ENCODE measurements at regions not wholly inside any gene's neighbourhood (a gene's known extent, or its start where the extent isn't known, plus 50 kb on each side); places are given as distances from the start of the nearest gene placed in this dataset.

DNA sequence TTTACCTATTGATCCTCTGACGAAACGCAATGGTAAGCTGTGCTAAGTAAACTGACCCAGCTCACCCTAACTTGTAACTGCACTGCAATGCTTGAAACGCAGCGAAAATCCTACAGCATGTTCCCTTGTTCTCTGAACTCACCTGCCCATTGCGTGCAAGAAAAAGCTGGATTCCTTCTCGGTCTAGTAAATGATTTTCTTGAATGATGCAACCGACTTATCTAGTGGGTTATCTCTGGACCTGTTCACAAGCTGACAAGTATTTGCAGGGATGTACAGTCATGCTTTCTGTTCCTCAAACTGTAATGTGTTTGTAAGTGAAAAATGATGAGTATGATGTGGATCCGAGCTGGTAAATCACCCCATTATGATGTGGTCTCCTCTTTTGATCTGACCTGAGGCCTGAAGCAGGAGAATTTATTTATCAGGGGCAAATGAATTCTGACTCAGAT lies 140.1 kb downstream of the BTC start:
- 81% methylated on average over 7 of the region's 8 CpGs for WGBS (ENCODE audit: insufficient coverage)
- no peaks in the 10 kb centered on the region for H3K4me1 ChIP-seq (ENCODE audit: control insufficient read depth, insufficient read depth, low read length)
- H3K4me3 ChIP-seq (ENCODE audit: low read depth, low read length), result no peak overlapping the region
- no peak for DNase-seq (ENCODE audit: low read depth in 4 of 6, low spot score in 6 of 6)
- H3K9me3 ChIP-seq (ENCODE audit: control insufficient read depth, insufficient read depth, low read length), result no peaks in the 10 kb centered on the region
- H3K36me3 ChIP-seq (ENCODE audit: control insufficient read depth, insufficient read depth, low read length), result no peaks in the 10 kb centered on the region
- H3K27me3 ChIP-seq (ENCODE audit: control insufficient read depth, insufficient read depth, low read length), result no peaks in the 10 kb centered on the region
- no peak overlapping the region for H3K27ac ChIP-seq (ENCODE audit: low read depth, low read length)

DNA sequence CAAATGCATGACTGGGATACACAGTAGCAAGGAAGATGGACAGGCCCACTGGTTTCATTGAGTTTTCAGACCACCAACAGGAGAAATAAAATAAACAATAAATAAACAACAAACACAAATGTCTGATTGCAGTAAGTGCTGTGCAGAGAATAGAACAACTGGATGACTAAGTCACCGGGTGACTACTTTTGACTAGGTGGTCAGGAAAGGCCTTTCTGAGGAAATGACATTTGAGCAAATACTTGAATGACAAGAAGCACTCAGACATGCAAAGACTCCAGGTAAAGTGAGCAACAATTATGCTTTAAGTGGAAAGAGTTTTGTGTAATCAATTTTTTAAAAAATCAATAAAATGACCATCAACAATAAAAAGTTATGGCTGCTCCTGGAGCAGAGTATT lies 137.7 kb downstream of the BTC start:
- Histone ChIP-seq H3K36me3 (ENCODE audit: control insufficient read depth, insufficient read depth, low read length) (no peaks in the 10 kb centered on the region), H3K4me3 (ENCODE audit: low read depth, low read length) (no peak overlapping the region), H3K27ac (ENCODE audit: low read depth, low read length) (no peak overlapping the region), H3K4me1 (ENCODE audit: control insufficient read depth, insufficient read depth, low read length) (no peaks in the 10 kb centered on the region), H3K27me3 (ENCODE audit: control insufficient read depth, insufficient read depth, low read length) (no peaks in the 10 kb centered on the region), H3K9me3 (ENCODE audit: control insufficient read depth, insufficient read depth, low read length) (no peaks in the 10 kb centered on the region)
- WGBS (ENCODE audit: insufficient coverage), result 88% methylated on average over 1 of the region's 1 CpG
- DNase-seq (ENCODE audit: low read depth in 4 of 6, low spot score in 6 of 6), result no peak

DNA sequence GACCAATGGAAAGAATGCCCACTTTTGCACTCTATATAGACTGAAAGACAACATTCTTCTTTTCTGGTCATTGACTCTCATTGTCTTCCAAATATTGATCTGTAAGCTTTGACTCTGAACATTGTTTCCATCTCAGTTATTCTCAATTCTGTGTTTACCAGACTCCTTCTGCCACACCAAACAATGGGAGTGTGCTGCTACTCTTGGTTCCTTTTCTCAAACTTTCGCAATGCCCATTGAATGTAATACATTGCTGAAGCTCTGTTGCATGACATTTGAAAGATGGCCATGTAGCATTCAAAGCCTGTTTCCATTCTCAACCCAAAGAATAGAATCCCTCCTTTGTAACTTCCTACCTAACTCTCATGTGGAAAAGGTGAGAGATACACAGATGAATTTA lies 136.2 kb downstream of the BTC start:
- H3K4me1 ChIP-seq (ENCODE audit: control insufficient read depth, insufficient read depth, low read length), result no peaks in the 10 kb centered on the region
- no peak overlapping the region for H3K4me3 ChIP-seq (ENCODE audit: low read depth, low read length)
- H3K9me3 ChIP-seq (ENCODE audit: control insufficient read depth, insufficient read depth, low read length), result no peaks in the 10 kb centered on the region
- no CpG with 5 or more reads among the region's 1 CpG for WGBS (ENCODE audit: insufficient coverage)
- no peak for DNase-seq (ENCODE audit: low read depth in 4 of 6, low spot score in 6 of 6)
- H3K27me3 ChIP-seq (ENCODE audit: control insufficient read depth, insufficient read depth, low read length), result no peaks in the 10 kb centered on the region
- H3K36me3 ChIP-seq (ENCODE audit: control insufficient read depth, insufficient read depth, low read length), result no peaks in the 10 kb centered on the region
- H3K27ac ChIP-seq (ENCODE audit: low read depth, low read length), result no peak overlapping the region

GRCh38 chr4:74659576-74660411 lies 134.5 kb downstream of the BTC start:
- DNase-seq (ENCODE audit: low read depth in 4 of 6, low spot score in 6 of 6), result no peak
- no CpG with 5 or more reads among the region's 3 CpGs for WGBS (ENCODE audit: insufficient coverage)
- no peaks in the 10 kb centered on the region for H3K36me3 ChIP-seq (ENCODE audit: control insufficient read depth, insufficient read depth, low read length)
- no peaks in the 10 kb centered on the region for H3K4me1 ChIP-seq (ENCODE audit: control insufficient read depth, insufficient read depth, low read length)
- no peaks in the 10 kb centered on the region for H3K9me3 ChIP-seq (ENCODE audit: control insufficient read depth, insufficient read depth, low read length)
- H3K27me3 ChIP-seq (ENCODE audit: control insufficient read depth, insufficient read depth, low read length), result no peaks in the 10 kb centered on the region
- H3K4me3 ChIP-seq (ENCODE audit: low read depth, low read length), result no peak overlapping the region
- no peak overlapping the region for H3K27ac ChIP-seq (ENCODE audit: low read depth, low read length)

GRCh38 chr4:74660866-74661265 lies 133.5 kb downstream of the BTC start:
- no CpG with 5 or more reads among the region's 2 CpGs for WGBS (ENCODE audit: insufficient coverage)
- H3K4me3 ChIP-seq (ENCODE audit: low read depth, low read length), result no peak overlapping the region

GRCh38 chr4:74661427-74662201 lies 132.7 kb downstream of the BTC start:
- no peaks in the 10 kb centered on the region for H3K4me1 ChIP-seq (ENCODE audit: control insufficient read depth, insufficient read depth, low read length)
- 100% methylated on average over 1 of the region's 2 CpGs for WGBS (ENCODE audit: insufficient coverage)
- peak in 1 of 6 donors; percentile 6 for DNase-seq (ENCODE audit: low read depth in 4 of 6, low spot score in 6 of 6)
- H3K9me3 ChIP-seq (ENCODE audit: control insufficient read depth, insufficient read depth, low read length), result no peaks in the 10 kb centered on the region
- H3K36me3 ChIP-seq (ENCODE audit: control insufficient read depth, insufficient read depth, low read length), result no peaks in the 10 kb centered on the region
- H3K27me3 ChIP-seq (ENCODE audit: control insufficient read depth, insufficient read depth, low read length), result no peaks in the 10 kb centered on the region
- no peak overlapping the region for H3K27ac ChIP-seq (ENCODE audit: low read depth, low read length)
- H3K4me3 ChIP-seq (ENCODE audit: low read depth, low read length), result no peak overlapping the region

More at GRCh38 chr4:74660866-74661265, 133.5 kb downstream of the BTC start:
- Histone ChIP-seq H3K4me1 (ENCODE audit: control insufficient read depth, insufficient read depth, low read length) (no peaks in the 10 kb centered on the region), H3K27ac (ENCODE audit: low read depth, low read length) (no peak overlapping the region), H3K27me3 (ENCODE audit: control insufficient read depth, insufficient read depth, low read length) (no peaks in the 10 kb centered on the region), H3K36me3 (ENCODE audit: control insufficient read depth, insufficient read depth, low read length) (no peaks in the 10 kb centered on the region), H3K9me3 (ENCODE audit: control insufficient read depth, insufficient read depth, low read length) (no peaks in the 10 kb centered on the region)
- no peak for DNase-seq (ENCODE audit: low read depth in 4 of 6, low spot score in 6 of 6)

DNA sequence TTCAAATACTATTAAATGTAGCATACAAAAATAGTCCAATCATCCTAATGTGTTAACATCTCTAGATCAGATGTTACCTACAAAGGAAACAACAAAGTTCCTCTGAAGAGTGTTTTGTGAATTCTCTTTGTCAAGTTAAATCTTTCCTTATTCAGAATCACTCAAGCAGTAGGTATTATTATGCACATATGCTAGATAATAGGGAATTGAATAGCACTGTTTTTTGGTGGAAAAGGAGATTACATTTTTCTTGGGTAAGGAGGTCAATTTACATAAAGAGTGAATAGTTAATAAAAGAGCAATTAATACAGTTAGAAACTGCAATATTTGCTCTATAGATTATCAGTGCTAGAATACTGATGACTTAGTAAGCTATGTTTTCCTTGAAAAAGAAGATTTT lies 130.7 kb downstream of the BTC start:
- no peak overlapping the region for H3K27ac ChIP-seq (ENCODE audit: low read depth, low read length)
- H3K4me3 ChIP-seq (ENCODE audit: low read depth, low read length), result no peak overlapping the region
- no peaks in the 10 kb centered on the region for H3K27me3 ChIP-seq (ENCODE audit: control insufficient read depth, insufficient read depth, low read length)
- no peaks in the 10 kb centered on the region for H3K9me3 ChIP-seq (ENCODE audit: control insufficient read depth, insufficient read depth, low read length)
- no peak for DNase-seq (ENCODE audit: low read depth in 4 of 6, low spot score in 6 of 6)
- H3K36me3 ChIP-seq (ENCODE audit: control insufficient read depth, insufficient read depth, low read length), result no peaks in the 10 kb centered on the region
- H3K4me1 ChIP-seq (ENCODE audit: control insufficient read depth, insufficient read depth, low read length), result no peaks in the 10 kb centered on the region

DNA sequence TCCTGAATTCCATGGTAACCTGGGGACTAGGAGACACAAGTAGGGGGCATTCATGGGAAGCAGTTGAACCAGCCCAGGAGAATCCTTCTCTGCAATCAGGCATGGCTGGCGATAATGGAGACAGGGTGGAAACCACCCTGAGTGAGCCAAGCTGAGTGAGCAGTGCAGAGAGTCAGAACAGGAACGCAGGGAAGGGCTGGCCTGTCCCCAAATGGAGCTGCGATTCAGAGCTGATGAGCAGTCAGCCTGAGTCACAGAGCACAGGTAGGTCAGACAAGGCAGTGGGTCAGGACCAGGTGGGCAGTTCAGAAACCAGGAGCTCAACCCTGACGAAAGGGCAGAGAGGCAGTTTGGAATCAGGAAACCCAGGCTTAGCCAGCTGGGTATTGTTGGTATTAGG lies 129.0 kb downstream of the BTC start:
- Histone ChIP-seq H3K4me1 (ENCODE audit: control insufficient read depth, insufficient read depth, low read length) (no peaks in the 10 kb centered on the region), H3K27ac (ENCODE audit: low read depth, low read length) (no peak overlapping the region), H3K27me3 (ENCODE audit: control insufficient read depth, insufficient read depth, low read length) (no peaks in the 10 kb centered on the region), H3K36me3 (ENCODE audit: control insufficient read depth, insufficient read depth, low read length) (no peaks in the 10 kb centered on the region), H3K4me3 (ENCODE audit: low read depth, low read length) (no peak overlapping the region), H3K9me3 (ENCODE audit: control insufficient read depth, insufficient read depth, low read length) (no peaks in the 10 kb centered on the region)
- DNase-seq (ENCODE audit: low read depth in 4 of 6, low spot score in 6 of 6), result no peak
- 87% methylated on average over 3 of the region's 4 CpGs for WGBS (ENCODE audit: insufficient coverage)

DNA sequence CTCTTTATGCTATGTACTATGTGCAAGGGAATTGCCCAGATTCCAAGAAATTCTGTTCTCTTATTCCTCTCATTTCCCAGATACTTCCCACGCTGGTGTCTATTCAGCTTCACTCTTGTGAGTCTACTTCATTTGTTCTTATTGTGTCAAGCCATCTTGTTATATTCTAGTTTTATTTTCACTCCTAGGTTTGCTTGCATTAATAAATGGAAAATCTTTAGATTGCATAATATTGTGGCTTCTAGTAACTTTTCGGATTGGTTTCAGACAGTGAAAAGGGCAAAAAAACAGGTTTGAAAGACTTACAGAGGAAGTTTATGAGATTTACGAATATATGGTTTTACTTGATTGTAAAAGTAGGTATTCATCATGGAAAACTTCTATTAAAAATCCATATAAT lies 128.4 kb downstream of the BTC start:
- no peak overlapping the region for H3K4me3 ChIP-seq (ENCODE audit: low read depth, low read length)
- no peaks in the 10 kb centered on the region for H3K4me1 ChIP-seq (ENCODE audit: control insufficient read depth, insufficient read depth, low read length)
- no peaks in the 10 kb centered on the region for H3K36me3 ChIP-seq (ENCODE audit: control insufficient read depth, insufficient read depth, low read length)
- WGBS (ENCODE audit: insufficient coverage), result no CpG with 5 or more reads among the region's 3 CpGs
- DNase-seq (ENCODE audit: low read depth in 4 of 6, low spot score in 6 of 6), result no peak
- no peaks in the 10 kb centered on the region for H3K9me3 ChIP-seq (ENCODE audit: control insufficient read depth, insufficient read depth, low read length)
- no peaks in the 10 kb centered on the region for H3K27me3 ChIP-seq (ENCODE audit: control insufficient read depth, insufficient read depth, low read length)
- no peak overlapping the region for H3K27ac ChIP-seq (ENCODE audit: low read depth, low read length)

DNA sequence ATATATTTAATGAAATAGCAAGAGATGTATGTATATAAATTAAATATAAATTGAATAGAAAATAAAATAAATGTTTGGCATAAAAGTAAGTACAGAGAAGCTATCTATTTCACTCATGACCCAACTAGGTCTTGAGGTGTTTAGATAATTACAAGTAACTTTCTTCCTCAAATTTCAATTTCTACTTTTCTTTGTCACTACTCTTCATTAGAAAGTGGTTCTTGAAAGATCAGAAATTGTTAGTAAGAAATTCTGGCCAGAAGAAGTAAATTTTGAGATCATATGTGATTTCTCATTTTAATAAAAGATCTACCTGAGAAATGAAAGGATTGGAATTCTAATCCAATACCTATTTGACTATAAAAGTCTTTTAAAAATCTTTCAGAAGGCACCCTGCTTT lies 126.9 kb downstream of the BTC start:
- Histone ChIP-seq H3K27ac (ENCODE audit: low read depth, low read length) (no peak overlapping the region), H3K36me3 (ENCODE audit: control insufficient read depth, insufficient read depth, low read length) (no peaks in the 10 kb centered on the region), H3K27me3 (ENCODE audit: control insufficient read depth, insufficient read depth, low read length) (no peaks in the 10 kb centered on the region), H3K4me1 (ENCODE audit: control insufficient read depth, insufficient read depth, low read length) (no peaks in the 10 kb centered on the region), H3K9me3 (ENCODE audit: control insufficient read depth, insufficient read depth, low read length) (no peaks in the 10 kb centered on the region), H3K4me3 (ENCODE audit: low read depth, low read length) (no peak overlapping the region)
- no peak for DNase-seq (ENCODE audit: low read depth in 4 of 6, low spot score in 6 of 6)

All from spinal cord (tissue), 9 donors.